Fibroblast of upper back skin (primary cell): ENCODE measurements at regions not wholly inside any gene's neighbourhood (a gene's known extent, or its start where the extent isn't known, plus 50 kb on each side); places are given as distances from the start of the nearest gene placed in this dataset.
A peak's percentile ranks its signal among the peaks of the same experiment; 100 is the strongest.
"Not testable (repeated sequence)": the region's sequence is repeated elsewhere in the genome, so short reads cannot be mapped to it uniquely, and the experiment has no call there.

Experiments
- DNase-seq: peaks from one replicate; pipeline ENCODE4 v3.0.0-alpha.2; 2013

DNA sequence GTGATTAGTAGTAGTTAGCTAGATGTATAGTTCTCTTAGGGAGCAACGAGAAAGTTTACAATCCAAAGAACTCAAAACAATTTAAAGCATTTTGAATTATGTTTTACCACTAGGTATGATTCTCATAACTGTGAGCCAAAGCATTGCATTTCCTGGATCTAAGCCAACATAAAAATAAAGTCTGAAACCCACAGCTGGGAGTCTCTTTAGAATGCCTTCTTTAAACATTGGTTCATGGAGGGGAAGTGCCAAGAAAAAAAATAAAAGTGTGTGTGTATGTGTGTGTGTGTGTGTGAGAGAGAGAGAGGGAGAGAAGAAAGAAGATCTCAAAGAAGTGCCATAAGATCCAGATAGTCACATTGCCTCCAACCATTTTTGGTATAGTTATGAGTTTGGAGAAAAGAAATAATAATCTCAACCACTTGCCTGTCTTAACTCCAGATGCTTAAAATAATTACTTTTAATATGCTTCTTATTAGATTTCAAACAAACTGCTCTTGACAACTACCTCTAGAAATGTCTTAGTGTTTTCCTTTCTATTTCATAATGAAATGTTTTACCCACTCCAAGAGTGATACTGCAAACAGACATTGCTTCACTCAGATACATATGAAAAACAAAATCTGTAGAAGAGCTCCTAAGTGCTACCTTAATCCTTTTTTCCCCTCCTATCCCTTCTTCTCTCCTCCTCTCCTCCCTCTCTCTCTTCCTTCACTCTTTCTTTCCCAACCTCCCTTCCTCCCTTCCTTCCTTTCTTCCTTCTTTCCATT, 554.1 kb downstream of the KCTD12 start:
- DNase-seq, result peak; percentile 73

DNA sequence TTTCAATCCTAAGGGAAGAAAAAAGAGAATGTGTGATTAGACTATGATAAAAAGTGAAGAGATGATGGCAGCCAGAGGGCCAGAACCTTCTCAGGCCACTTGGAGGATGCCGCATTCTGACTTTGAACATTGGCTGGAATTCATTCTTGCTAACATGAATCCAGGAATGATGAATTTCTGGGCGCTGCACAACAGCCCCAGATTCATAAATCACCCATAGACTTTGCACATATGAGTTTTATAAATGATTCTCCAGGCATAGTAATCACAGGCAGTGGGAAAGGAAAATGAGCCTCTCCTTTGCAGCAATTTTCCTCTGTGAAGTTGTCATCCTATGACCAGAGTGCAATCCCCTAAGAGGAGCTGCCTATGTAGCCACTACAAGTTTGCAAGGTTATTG, 555.4 kb downstream of the KCTD12 start:
- DNase-seq, result peak; percentile 62

- DNase-seq, result peak; percentile 10
These were observed 556.2 kb downstream of the KCTD12 start for GRCh38 chr13:76329866-76330580.

DNA sequence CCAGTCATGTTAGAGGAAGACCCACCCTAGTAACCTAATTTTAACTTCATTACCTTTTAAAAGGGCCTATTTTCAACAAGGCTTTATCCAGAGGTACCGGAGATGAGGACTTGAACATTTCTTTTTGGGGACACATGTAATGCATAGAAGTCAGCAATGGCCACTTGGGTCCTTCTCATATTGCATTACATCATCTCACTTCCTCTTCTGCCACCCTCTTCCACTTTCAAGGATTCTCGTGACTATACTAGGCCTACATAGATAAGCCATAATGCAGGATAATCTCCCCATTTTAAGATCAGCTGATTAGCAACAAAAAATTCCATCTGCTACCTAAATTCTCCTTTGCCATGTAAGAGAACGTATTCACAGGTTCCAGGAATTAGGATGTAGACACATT, 557.2 kb downstream of the KCTD12 start:
- no peak for DNase-seq

DNA sequence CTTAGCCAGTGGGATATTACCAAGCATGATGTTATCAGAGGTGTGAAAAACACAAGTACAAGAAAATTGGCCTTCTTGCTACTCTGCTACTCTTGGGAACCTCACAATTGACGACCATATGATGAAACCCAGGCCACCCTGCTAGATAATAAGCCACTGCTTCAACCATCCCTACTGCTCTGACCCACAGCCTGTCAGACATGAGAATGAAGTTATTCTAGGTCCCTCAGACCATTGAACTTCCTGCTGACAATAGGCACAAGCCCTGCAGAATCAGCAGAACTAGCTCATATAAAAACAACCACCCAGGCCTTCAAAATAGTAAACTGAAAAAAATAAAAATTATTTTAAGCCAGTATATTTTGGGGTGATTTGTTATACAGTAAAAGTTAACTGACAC, 559.9 kb downstream of the KCTD12 start:
- DNase-seq, result no peak

DNA sequence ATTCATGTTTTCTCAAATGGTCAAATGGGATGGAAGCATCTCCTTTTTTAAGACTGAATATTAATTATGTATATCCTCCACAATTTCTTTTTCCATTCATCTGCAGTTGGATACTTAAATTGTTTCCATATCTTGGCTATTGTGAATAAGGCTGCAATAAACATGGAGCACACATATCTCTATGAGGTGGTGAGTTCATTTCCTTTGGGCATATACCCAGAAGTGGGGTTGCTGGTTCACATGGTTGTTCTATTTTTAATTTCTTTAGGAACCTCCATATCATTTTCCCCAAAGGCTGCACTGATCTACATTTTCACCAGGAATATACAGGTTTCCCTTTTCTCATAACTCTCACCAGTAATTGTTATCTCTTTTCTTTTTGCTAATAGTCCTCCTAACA, 566.3 kb downstream of the KCTD12 start:
- no peak for DNase-seq

DNA sequence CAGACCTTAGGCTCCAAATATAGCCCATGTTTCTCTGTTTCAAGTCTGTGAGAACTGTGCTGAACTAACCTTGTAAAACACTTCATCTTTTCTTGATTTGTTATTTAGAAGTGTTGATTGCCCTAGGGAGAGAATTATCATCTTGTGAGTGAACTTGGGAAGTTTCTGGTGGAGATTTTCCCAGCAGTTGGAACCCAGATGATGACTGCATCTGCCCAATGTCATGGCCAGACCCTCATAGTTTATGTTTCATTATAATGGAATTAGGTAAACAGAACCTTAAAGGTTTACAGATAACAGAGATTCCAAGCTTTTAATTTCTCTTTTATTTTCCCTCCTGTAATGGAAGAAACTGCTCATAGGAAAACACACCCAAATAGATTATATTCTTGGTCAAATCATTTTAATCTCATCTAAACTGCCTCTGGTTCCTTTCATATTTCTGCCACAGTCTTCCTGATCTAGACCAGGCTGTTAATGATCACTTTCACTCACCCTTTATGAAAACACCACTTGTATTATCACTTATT, 569.1 kb downstream of the KCTD12 start:
- no peak for DNase-seq

- DNase-seq, result no peak
These were observed 571.7 kb downstream of the KCTD12 start for GRCh38 chr13:76314495-76314894.

DNA sequence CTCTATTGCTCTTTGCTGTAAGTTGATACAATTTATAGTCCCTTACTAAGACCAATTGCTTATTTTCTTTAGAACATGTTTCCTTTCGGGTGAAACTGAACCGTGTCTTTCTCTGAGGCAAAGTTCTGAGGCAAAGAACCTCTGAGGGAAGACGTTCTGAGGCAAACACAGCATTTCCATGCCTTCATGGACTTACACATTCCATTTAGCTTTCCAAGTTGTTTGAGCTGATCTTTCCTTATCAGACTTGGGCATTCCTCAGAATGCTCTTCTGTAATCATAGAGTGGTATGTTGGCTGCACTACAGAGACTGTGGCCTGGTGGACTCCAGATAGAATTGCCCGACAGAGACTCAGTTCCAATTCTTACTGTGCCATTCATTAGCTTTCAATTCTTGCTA, 579.1 kb downstream of the KCTD12 start:
- peak; percentile 17 for DNase-seq

- DNase-seq, result no peak
These were observed 585.5 kb downstream of the KCTD12 start for GRCh38 chr13:76300688-76301087.

- no peak for DNase-seq
These were observed 588.9 kb downstream of the KCTD12 start for GRCh38 chr13:76297331-76297730.

GRCh38 chr13:76296751-76297150, 589.5 kb downstream of the KCTD12 start:
- no peak for DNase-seq

DNA sequence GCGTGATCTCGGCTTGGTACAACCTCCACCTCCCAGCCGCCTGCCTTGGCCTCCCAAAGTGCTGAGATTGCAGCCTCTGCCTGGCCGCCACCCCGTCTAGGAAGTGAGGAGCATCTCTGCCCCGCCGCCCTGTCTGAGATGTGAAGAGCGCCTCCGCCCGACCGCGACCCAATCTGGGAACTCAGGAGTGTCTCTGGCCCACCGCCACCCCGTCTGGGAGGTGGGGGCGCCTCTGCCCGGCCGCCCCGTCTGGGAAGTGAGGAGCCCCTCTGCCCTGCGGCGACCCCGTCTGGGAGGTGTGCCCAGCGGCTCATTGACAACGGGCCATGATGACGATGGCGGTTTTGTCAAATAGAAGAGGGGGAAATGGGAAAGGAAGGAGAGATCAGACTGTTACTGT, 591.2 kb downstream of the KCTD12 start:
- not testable (repeated sequence) for DNase-seq

GRCh38 chr13:76293751-76294150, 592.5 kb downstream of the KCTD12 start:
- no peak for DNase-seq

DNA sequence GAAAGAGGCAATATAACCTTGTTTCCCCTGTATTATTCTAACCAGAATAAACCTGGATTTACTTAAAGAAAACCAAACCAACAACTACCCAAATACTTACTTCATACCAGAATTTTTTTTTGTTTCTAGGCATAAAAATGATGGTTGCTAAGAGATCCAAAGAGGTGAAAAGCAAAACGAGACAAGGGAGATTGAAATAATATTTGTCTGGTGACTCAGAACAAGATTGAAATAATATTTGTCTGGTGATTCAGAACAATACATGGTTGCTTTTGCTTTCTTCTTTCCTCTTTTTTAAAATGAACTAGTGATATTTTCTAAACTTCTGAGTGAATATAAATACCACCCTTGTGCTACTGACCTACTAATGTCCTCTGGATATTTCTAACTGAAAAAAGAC, 592.9 kb downstream of the KCTD12 start:
- peak; percentile 77 for DNase-seq

DNA sequence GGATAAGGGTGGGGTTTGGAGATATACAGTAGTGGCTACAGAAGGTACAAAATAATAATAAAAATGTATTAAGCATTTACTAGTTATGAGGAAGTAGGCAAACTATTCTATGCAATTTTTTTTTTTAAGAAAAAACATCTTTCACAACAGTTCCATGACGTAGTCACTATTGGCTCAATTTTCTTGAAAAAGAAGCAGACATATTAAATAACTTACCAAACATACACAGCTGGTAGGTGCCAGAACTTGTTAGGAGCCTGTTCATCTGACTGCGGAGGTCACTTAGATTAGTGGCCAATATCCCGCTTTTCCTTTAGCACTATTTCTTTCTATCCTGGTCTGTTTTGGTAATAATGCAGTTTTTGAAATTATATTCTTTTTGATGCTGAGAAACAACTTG, 593.5 kb downstream of the KCTD12 start:
- no peak for DNase-seq

DNA sequence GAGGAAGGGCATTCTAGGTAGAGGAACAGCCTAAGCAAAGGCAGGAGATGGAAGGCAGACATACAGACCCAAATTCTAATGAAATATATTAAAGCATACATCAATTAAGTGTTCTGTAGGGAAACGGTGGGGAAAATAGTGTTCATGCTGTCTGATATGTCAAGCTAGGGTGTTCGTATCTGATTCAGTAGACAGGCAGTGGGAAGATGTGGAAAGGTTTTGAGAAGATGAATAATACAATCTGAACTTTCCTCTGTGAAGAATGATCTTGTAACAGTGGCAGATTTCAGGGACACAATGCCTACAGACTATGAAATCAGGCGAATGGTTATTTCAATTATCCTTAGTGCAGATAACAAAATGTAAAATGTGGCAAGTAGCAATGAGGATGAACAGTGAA, 594.2 kb downstream of the KCTD12 start:
- DNase-seq, result no peak

DNA sequence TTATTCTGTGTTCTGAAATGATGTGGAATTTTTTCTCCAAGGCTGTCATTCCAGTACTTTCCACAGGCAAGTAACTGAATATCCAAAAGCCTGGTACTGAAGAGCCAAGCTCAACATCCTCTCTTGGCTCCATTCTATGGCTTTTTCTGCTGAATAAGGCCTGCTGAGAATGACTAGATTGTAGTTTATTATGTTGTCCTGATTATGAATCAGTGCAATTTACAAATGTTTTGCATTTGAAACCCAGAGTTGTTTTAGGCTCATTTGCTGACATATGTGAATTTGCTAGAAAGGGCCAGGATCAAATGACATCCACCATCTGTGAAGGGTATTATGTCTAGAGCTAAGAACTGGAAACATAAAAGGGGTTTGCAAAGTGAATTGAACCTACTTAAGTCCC, 596.6 kb downstream of the KCTD12 start:
- DNase-seq, result no peak

DNA sequence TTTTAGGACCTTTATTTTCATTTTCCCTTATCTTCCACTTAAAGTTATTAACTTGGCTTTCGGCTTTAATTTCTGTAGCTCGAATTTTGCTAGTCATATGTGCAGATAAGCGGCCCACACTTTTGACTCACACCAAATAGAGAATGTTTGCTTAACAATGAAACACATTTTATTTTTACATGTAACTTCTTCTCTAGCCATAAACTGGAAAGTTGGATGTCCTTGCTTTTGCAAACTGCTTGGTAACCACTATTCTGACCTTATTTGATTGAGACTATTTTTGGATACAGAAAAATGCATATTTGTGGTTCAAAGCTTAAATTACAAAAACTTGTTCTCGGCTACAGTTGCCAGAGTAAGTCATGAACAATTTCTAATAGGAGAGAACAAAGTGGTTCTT, 600.0 kb downstream of the KCTD12 start:
- peak; percentile 64 for DNase-seq

GRCh38 chr13:76285463-76285862, 600.7 kb downstream of the KCTD12 start:
- no peak for DNase-seq

DNA sequence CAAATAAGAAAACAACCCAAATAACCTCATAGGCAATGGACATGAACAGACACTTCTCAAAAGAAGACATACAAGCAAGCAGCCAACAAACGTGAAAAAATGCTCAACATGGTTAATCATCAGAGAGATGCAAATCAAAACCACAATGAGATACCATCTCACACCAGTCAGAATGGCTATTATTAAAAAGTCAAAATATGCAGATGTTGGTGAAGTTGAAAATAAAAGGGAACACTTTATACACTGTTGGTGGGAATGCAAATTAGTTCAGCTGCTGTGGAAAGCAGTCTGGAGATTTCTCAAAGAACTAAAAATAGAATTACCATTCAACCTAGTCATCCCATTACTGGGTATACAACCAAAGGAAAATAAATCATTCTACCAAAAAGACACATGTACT, 606.4 kb downstream of the KCTD12 start:
- DNase-seq, result not testable (repeated sequence)

- no peak for DNase-seq
These were observed 614.4 kb downstream of the KCTD12 start for GRCh38 chr13:76271728-76272232.

GRCh38 chr13:76268307-76268706, 617.9 kb downstream of the KCTD12 start:
- not testable (repeated sequence) for DNase-seq

DNA sequence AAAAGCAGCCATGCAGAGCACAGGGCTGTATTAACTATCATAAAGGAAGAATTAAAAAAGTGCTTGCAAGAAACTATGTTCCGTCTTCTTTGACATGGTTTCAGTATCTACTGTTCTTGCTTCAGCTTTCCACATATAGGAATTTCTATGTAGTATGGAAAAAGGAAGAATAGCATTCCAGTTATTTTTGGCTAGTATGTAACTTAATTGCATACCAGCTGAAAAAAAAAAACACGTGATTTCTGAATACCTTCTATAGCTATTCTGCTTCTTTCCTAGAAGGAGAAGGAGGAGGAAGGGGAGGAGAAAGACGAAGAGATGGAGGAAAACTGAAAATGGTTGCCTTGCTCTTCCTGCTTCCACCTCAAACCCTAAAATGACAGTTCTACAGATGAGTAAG, 619.0 kb downstream of the KCTD12 start:
- peak; percentile 38 for DNase-seq
